ENCODE measurements at regions not wholly inside any gene's neighbourhood (a gene's known extent, or its start where the extent isn't known, plus 50 kb on each side); places are given as distances from the start of the nearest gene placed in this dataset.

GRCh38 chr6:119649531-119649930 lies 300.0 kb upstream of the MAN1A1 start:
- TF ChIP-seq EZH2 (IDR thresholded peaks at IDR 0.05; ENCODE audit: insufficient read depth, poor library complexity, severe bottlenecking) (no peak), EZH2phosphoT487 (IDR thresholded peaks at IDR 0.05; ENCODE audit: insufficient read depth, low read depth) (no peak)
- Histone ChIP-seq H3K79me2 (ENCODE audit: insufficient read depth) (no peaks in the 10 kb centered on the region), H3K9me2 (ENCODE audit: insufficient read depth) (no peaks in the 10 kb centered on the region), H3K9me3 (ENCODE audit: low read depth) (no peaks in the 10 kb centered on the region), H3K9ac (no peak overlapping the region), H2AFZ (no peak overlapping the region), H3K4me3 (no peak overlapping the region), H3F3A (ENCODE audit: insufficient read depth) (no peaks in the 10 kb centered on the region; the same call in 1 of the 2 replicates), H3K4me1 (ENCODE audit: insufficient read depth) (peaks cover 15% of the 10 kb centered on the region), H3K36me3 (ENCODE audit: low read depth) (no peaks in the 10 kb centered on the region), H4K20me1 (ENCODE audit: insufficient read depth) (no peaks in the 10 kb centered on the region), H3K27me3 (replicated peaks; ENCODE audit: insufficient read depth) (no peaks in the 10 kb centered on the region), H3K4me2 (ENCODE audit: unreplicated experiment) (no peak overlapping the region), H3K27ac (no peak overlapping the region)
- WGBS, 2 experiments (ENCODE audit: low coverage in 1 of 2, low lambda C conversion rate in 2 of 2, missing lambda C conversion rate in 2 of 2) = 91 to 93% methylated on average over 6 of the region's 6 CpGs
- DNase-seq = no peak
- in situ Hi-C loops (cut with MboI) = no loop called here

GRCh38 chr6:119647309-119647708 lies 297.7 kb upstream of the MAN1A1 start:
- Histone ChIP-seq H4K20me1 (ENCODE audit: insufficient read depth) (no peaks in the 10 kb centered on the region), H2AFZ (peak overlapping the region; percentile 6), H3K36me3 (ENCODE audit: low read depth) (no peaks in the 10 kb centered on the region), H3K27ac (no peak overlapping the region), H3K9ac (no peak overlapping the region), H3K9me2 (ENCODE audit: insufficient read depth) (no peaks in the 10 kb centered on the region), H3K4me1 (ENCODE audit: insufficient read depth) (peaks cover 15% of the 10 kb centered on the region), H3F3A (ENCODE audit: insufficient read depth) (no peaks in the 10 kb centered on the region; the same call in 1 of the 2 replicates), H3K4me3 (peak overlapping the region; percentile 14), H3K79me2 (ENCODE audit: insufficient read depth) (no peaks in the 10 kb centered on the region), H3K4me2 (ENCODE audit: unreplicated experiment) (peak overlapping the region; percentile 64), H3K9me3 (ENCODE audit: low read depth) (no peaks in the 10 kb centered on the region), H3K27me3 (replicated peaks; ENCODE audit: insufficient read depth) (no peaks in the 10 kb centered on the region)
- TF ChIP-seq EZH2phosphoT487 (IDR thresholded peaks at IDR 0.05; ENCODE audit: insufficient read depth, low read depth) (no peak), EZH2 (IDR thresholded peaks at IDR 0.05; ENCODE audit: insufficient read depth, poor library complexity, severe bottlenecking) (no peak)
- peak; percentile 62 for DNase-seq
- WGBS, 2 experiments (ENCODE audit: low coverage in 1 of 2, low lambda C conversion rate in 2 of 2, missing lambda C conversion rate in 2 of 2) = 1 to 6% methylated on average over 2 of the region's 2 CpGs
- in situ Hi-C loops (cut with MboI) = no loop called here

GRCh38 chr6:119643876-119644275 lies 294.3 kb upstream of the MAN1A1 start:
- H2AFZ ChIP-seq = no peak overlapping the region
- TF ChIP-seq EZH2 (IDR thresholded peaks at IDR 0.05; ENCODE audit: insufficient read depth, poor library complexity, severe bottlenecking) (no peak), EZH2phosphoT487 (IDR thresholded peaks at IDR 0.05; ENCODE audit: insufficient read depth, low read depth) (no peak)
- WGBS, 2 experiments (ENCODE audit: low coverage in 1 of 2, low lambda C conversion rate in 2 of 2, missing lambda C conversion rate in 2 of 2) = 60 to 71% methylated on average over 7 of the region's 7 CpGs
- no peaks in the 10 kb centered on the region; the same call in 1 of the 2 replicates for H3F3A ChIP-seq (ENCODE audit: insufficient read depth)
- no peaks in the 10 kb centered on the region for H3K36me3 ChIP-seq (ENCODE audit: low read depth)
- H4K20me1 ChIP-seq (ENCODE audit: insufficient read depth) = no peaks in the 10 kb centered on the region
- H3K9me3 ChIP-seq (ENCODE audit: low read depth) = no peaks in the 10 kb centered on the region
- no peak overlapping the region for H3K4me2 ChIP-seq (ENCODE audit: unreplicated experiment)
- H3K79me2 ChIP-seq (ENCODE audit: insufficient read depth) = no peaks in the 10 kb centered on the region
- H3K9me2 ChIP-seq (ENCODE audit: insufficient read depth) = no peaks in the 10 kb centered on the region
- H3K27ac ChIP-seq = no peak overlapping the region
- peaks cover 15% of the 10 kb centered on the region for H3K4me1 ChIP-seq (ENCODE audit: insufficient read depth)
- DNase-seq = no peak
- H3K27me3 ChIP-seq (replicated peaks; ENCODE audit: insufficient read depth) = no peaks in the 10 kb centered on the region
- no peak overlapping the region for H3K9ac ChIP-seq
- in situ Hi-C loops (cut with MboI) = no loop called here
- no peak overlapping the region for H3K4me3 ChIP-seq

- Histone ChIP-seq H4K20me1 (ENCODE audit: insufficient read depth) (no peaks in the 10 kb centered on the region), H3K27me3 (replicated peaks; ENCODE audit: insufficient read depth) (no peaks in the 10 kb centered on the region), H3K36me3 (ENCODE audit: low read depth) (no peaks in the 10 kb centered on the region), H3K9me3 (ENCODE audit: low read depth) (no peaks in the 10 kb centered on the region), H3K27ac (no peak overlapping the region), H3K4me2 (ENCODE audit: unreplicated experiment) (no peak overlapping the region), H3K9ac (no peak overlapping the region), H3K79me2 (ENCODE audit: insufficient read depth) (no peaks in the 10 kb centered on the region), H3F3A (ENCODE audit: insufficient read depth) (no peaks in the 10 kb centered on the region), H3K4me1 (ENCODE audit: insufficient read depth) (no peaks in the 10 kb centered on the region), H2AFZ (no peak overlapping the region), H3K4me3 (no peak overlapping the region), H3K9me2 (ENCODE audit: insufficient read depth) (no peaks in the 10 kb centered on the region)
- DNase-seq = no peak
- in situ Hi-C loops (cut with MboI) = no loop called here
- TF ChIP-seq EZH2phosphoT487 (IDR thresholded peaks at IDR 0.05; ENCODE audit: insufficient read depth, low read depth) = no peak
- TF ChIP-seq EZH2 (IDR thresholded peaks at IDR 0.05; ENCODE audit: insufficient read depth, poor library complexity, severe bottlenecking) = no peak
- WGBS, 2 experiments (ENCODE audit: low coverage in 1 of 2, low lambda C conversion rate in 2 of 2, missing lambda C conversion rate in 2 of 2) = 66 to 75% methylated on average over 3 of the region's 3 CpGs
Measured at GRCh38 chr6:119637768-119638167, 288.2 kb upstream of the MAN1A1 start.

GRCh38 chr6:119636060-119636459 lies 286.5 kb upstream of the MAN1A1 start:
- Histone ChIP-seq H4K20me1 (ENCODE audit: insufficient read depth) (no peaks in the 10 kb centered on the region), H3K4me1 (ENCODE audit: insufficient read depth) (no peaks in the 10 kb centered on the region), H3K27me3 (replicated peaks; ENCODE audit: insufficient read depth) (no peaks in the 10 kb centered on the region), H3K36me3 (ENCODE audit: low read depth) (no peaks in the 10 kb centered on the region), H3K79me2 (ENCODE audit: insufficient read depth) (no peaks in the 10 kb centered on the region), H3K4me3 (no peak overlapping the region), H3K9me3 (ENCODE audit: low read depth) (no peaks in the 10 kb centered on the region), H3K9ac (no peak overlapping the region), H3F3A (ENCODE audit: insufficient read depth) (no peaks in the 10 kb centered on the region), H2AFZ (no peak overlapping the region), H3K4me2 (ENCODE audit: unreplicated experiment) (no peak overlapping the region), H3K9me2 (ENCODE audit: insufficient read depth) (no peaks in the 10 kb centered on the region), H3K27ac (no peak overlapping the region)
- WGBS, 2 experiments (ENCODE audit: low coverage in 1 of 2, low lambda C conversion rate in 2 of 2, missing lambda C conversion rate in 2 of 2) = 74 to 77% methylated on average over 2 of the region's 2 CpGs
- no peak for DNase-seq
- in situ Hi-C loops (cut with MboI) = no loop called here
- TF ChIP-seq EZH2 (IDR thresholded peaks at IDR 0.05; ENCODE audit: insufficient read depth, poor library complexity, severe bottlenecking) (no peak), EZH2phosphoT487 (IDR thresholded peaks at IDR 0.05; ENCODE audit: insufficient read depth, low read depth) (no peak)
